A673 (cell line): ENCODE measurements at regions not wholly inside any gene's neighbourhood (a gene's known extent, or its start where the extent isn't known, plus 50 kb on each side); places are given as distances from the start of the nearest gene placed in this dataset.

Experiments used
- CTCF ChIP-seq: fragments of 300-800, 200-600 bp; sonication (generic); conservative IDR thresholded peaks from 2 replicates; pipeline ENCODE4 v1.5.1; 2017; ENCODE audit warnings: low read depth, mild to moderate bottlenecking, antibody characterized with exemption, low read length, moderate library complexity, mixed read lengths
- EZH2 ChIP-seq: fragments of 200-600 bp; sonication (generic); IDR thresholded peaks from 2 replicates; pipeline ENCODE4 v1.6.1; 2017; ENCODE audit warnings: borderline replicate concordance, low read depth, mild to moderate bottlenecking, mixed read lengths, antibody characterized with exemption, low read length; ENCODE audit not compliant: poor library complexity, severe bottlenecking

DNA sequence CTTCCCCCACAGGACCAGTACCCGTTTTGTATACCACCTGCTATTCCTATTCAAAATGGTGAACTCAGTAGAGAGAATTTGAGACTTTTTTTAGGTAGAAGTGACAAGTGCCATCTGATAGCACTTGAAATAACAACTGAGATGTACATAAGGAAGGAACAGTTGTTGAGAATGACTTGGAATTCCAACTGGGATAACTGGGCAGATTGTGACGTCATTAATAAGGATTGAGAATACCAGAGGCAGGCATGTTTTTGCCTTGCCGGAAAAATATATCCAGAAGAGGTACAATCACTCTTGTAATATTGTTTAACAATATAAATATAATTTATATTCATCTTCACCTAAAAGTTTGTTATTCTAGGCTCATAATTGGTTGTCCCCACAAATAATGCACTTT, 454.1 kb upstream of the RGMA start:
- TF ChIP-seq EZH2 (no peak), CTCF (no peak)
